Caco-2 (cell line): ENCODE measurements at regions not wholly inside any gene's neighbourhood (a gene's known extent, or its start where the extent isn't known, plus 50 kb on each side); places are given as distances from the start of the nearest gene placed in this dataset.

ENCODE experiments used
- BruUV-seq: library from RNA; stranded (reverse); fragments of 400-500 nt; replicated peaks from 2 replicates; lab custom pipeline; 2021; lab: Mats Ljungman, UMichigan
- CTCF ChIA-PET: fragments of 300-600 bp; sonication (Branson Sonifier 250); formaldehyde crosslinking; loops from one replicate; lab custom pipeline; 2022; ENCODE audit warnings: antibody characterized with exemption; lab: Charles Lee
- POLR2A ChIA-PET: fragments of 300-600 bp; sonication (Branson Sonifier 250); formaldehyde crosslinking; loops from one replicate; lab custom pipeline; 2022; ENCODE audit warnings: antibody characterized with exemption; lab: Charles Lee
- DNase-seq, 2 experiments: peaks; one replicate each; pipeline versions ENCODE4 v3.0.0 to v3.0.0-alpha.2; 2020 to 2022
- H3K27me3 ChIP-seq: replicated peaks from 2 replicates; pipeline ENCODE4 v1.6.0; 2011; ENCODE audit warnings: low read length; ENCODE audit not compliant: control insufficient read depth, insufficient read depth
- H3K36me3 ChIP-seq: 2 replicates; pipeline ENCODE4 v1.5.1; 2011; ENCODE audit warnings: low read length; ENCODE audit not compliant: control insufficient read depth, insufficient read depth
- H3K4me1 ChIP-seq: fragments of 250-450 bp; sonication (Bioruptor Pico); 2 replicates; pipeline ENCODE4 v1.5.1; 2020; ENCODE audit warnings: mild to moderate bottlenecking
- H3K4me3 ChIP-seq: 2 replicates; pipeline ENCODE4 v1.5.1; 2011; ENCODE audit warnings: low read depth, mild to moderate bottlenecking, control low read depth, low read length
- H3K9me3 ChIP-seq: fragments of 250-450 bp; sonication (Bioruptor Pico); 2 replicates; pipeline ENCODE4 v1.5.1; 2020; ENCODE audit warnings: mild to moderate bottlenecking, moderate library complexity
- H3K27ac Mint-ChIP-seq: one replicate; pipeline ENCODE4 v1.8.0; 2022; ENCODE audit warnings: mixed read lengths; ENCODE audit not compliant: unreplicated experiment
- H3K27me3 Mint-ChIP-seq: one replicate; pipeline ENCODE4 v1.8.0; 2022; ENCODE audit warnings: mixed read lengths; ENCODE audit not compliant: insufficient read depth, unreplicated experiment
- H3K36me3 Mint-ChIP-seq: one replicate; pipeline ENCODE4 v1.8.0; 2022; ENCODE audit warnings: mild to moderate bottlenecking, mixed read lengths; ENCODE audit not compliant: insufficient read depth, unreplicated experiment
- H3K4me1 Mint-ChIP-seq: one replicate; pipeline ENCODE4 v1.8.0; 2022; ENCODE audit warnings: low read depth, mixed read lengths; ENCODE audit not compliant: unreplicated experiment
- H3K4me3 Mint-ChIP-seq: one replicate; pipeline ENCODE4 v1.8.0; 2022; ENCODE audit warnings: mild to moderate bottlenecking, moderate library complexity, mixed read lengths; ENCODE audit not compliant: unreplicated experiment
- H3K9me3 Mint-ChIP-seq: one replicate; pipeline ENCODE4 v1.8.0; 2022; ENCODE audit warnings: mixed read lengths; ENCODE audit not compliant: unreplicated experiment
- intact Hi-C: fragments of 100-400 bp; cut with micrococcal nuclease; formaldehyde crosslinking; loops from one replicate; pipeline ENCODE4 v1.10.0; 2022; ENCODE audit not compliant: unreplicated experiment
- TF ChIP-seq, protein P1 (sequence below), 2 experiments: fragments of 200-600 bp in 1 of 2; IDR thresholded peaks; 1 replicate in 1 of 2; 2 replicates in 1 of 2; pipeline versions ENCODE4 v1.5.1 to v1.8.0; 2011 to 2022; ENCODE audit warnings: antibody characterized with exemption in 1 of 2, control low read depth in 1 of 2, inconsistent platforms in 1 of 2, low read depth in 1 of 2, low read length in 1 of 2, mild to moderate bottlenecking in 1 of 2, moderate library complexity in 1 of 2; ENCODE audit not compliant: insufficient read depth in 1 of 2, severe bottlenecking in 1 of 2, unreplicated experiment in 1 of 2

GRCh38 chr4:54567327-54567726 lies 90.4 kb upstream of the KIT start:
- Histone ChIP-seq H3K9me3 (no peaks in the 10 kb centered on the region), H3K36me3 (no peaks in the 10 kb centered on the region), H3K4me3 (no peak overlapping the region), H3K4me1 (peaks cover 9% of the 10 kb centered on the region), H3K27me3 (no peaks in the 10 kb centered on the region)
- Mint-ChIP-seq H3K36me3 (no peaks in the 10 kb centered on the region), H3K4me3 (no peak overlapping the region), H3K4me1 (peaks cover 19% of the 10 kb centered on the region), H3K27ac (no peak overlapping the region), H3K9me3 (no peaks in the 10 kb centered on the region), H3K27me3 (no peaks in the 10 kb centered on the region)
- CTCF ChIA-PET = no interaction called here
- DNase-seq = no peak
- TF ChIP-seq, protein P1, sequence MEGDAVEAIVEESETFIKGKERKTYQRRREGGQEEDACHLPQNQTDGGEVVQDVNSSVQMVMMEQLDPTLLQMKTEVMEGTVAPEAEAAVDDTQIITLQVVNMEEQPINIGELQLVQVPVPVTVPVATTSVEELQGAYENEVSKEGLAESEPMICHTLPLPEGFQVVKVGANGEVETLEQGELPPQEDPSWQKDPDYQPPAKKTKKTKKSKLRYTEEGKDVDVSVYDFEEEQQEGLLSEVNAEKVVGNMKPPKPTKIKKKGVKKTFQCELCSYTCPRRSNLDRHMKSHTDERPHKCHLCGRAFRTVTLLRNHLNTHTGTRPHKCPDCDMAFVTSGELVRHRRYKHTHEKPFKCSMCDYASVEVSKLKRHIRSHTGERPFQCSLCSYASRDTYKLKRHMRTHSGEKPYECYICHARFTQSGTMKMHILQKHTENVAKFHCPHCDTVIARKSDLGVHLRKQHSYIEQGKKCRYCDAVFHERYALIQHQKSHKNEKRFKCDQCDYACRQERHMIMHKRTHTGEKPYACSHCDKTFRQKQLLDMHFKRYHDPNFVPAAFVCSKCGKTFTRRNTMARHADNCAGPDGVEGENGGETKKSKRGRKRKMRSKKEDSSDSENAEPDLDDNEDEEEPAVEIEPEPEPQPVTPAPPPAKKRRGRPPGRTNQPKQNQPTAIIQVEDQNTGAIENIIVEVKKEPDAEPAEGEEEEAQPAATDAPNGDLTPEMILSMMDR (IDR thresholded peaks at IDR 0.05; ENCODE audit: insufficient read depth in 1 of 2, low read depth in 1 of 2, low read length in 1 of 2, severe bottlenecking in 1 of 2, unreplicated experiment in 1 of 2) = no peak
- intact Hi-C loops = no loop called here
- POLR2A ChIA-PET = no interaction called here
- no TSS peak for BruUV-seq

- TF ChIP-seq, protein P1 (IDR thresholded peaks at IDR 0.05; ENCODE audit: insufficient read depth in 1 of 2, low read depth in 1 of 2, low read length in 1 of 2, severe bottlenecking in 1 of 2, unreplicated experiment in 1 of 2) = no peak
- POLR2A ChIA-PET = no interaction called here
- Mint-ChIP-seq H3K4me3 (no peak overlapping the region), H3K9me3 (no peaks in the 10 kb centered on the region), H3K36me3 (no peaks in the 10 kb centered on the region), H3K27me3 (no peaks in the 10 kb centered on the region), H3K4me1 (peaks cover 19% of the 10 kb centered on the region), H3K27ac (no peak overlapping the region)
- DNase-seq = no peak
- intact Hi-C loops = no loop called here
- no peaks in the 10 kb centered on the region for H3K9me3 ChIP-seq
- BruUV-seq = no TSS peak
- H3K36me3 ChIP-seq = no peaks in the 10 kb centered on the region
- peaks cover 9% of the 10 kb centered on the region for H3K4me1 ChIP-seq
- H3K27me3 ChIP-seq = no peaks in the 10 kb centered on the region
- CTCF ChIA-PET = no interaction called here
- no peak overlapping the region for H3K4me3 ChIP-seq
Measured at GRCh38 chr4:54568184-54568583, 89.6 kb upstream of the KIT start.

GRCh38 chr4:54570822-54571221 lies 86.9 kb upstream of the KIT start:
- Histone ChIP-seq H3K36me3 (no peaks in the 10 kb centered on the region), H3K9me3 (no peaks in the 10 kb centered on the region), H3K4me3 (no peak overlapping the region), H3K4me1 (peaks cover 9% of the 10 kb centered on the region), H3K27me3 (no peaks in the 10 kb centered on the region)
- no peak for DNase-seq
- H3K27ac Mint-ChIP-seq = no peak overlapping the region
- CTCF ChIA-PET = no interaction called here
- intact Hi-C loops = no loop called here
- H3K36me3 Mint-ChIP-seq = no peaks in the 10 kb centered on the region
- no peaks in the 10 kb centered on the region for H3K27me3 Mint-ChIP-seq
- H3K4me3 Mint-ChIP-seq = no peak overlapping the region
- H3K9me3 Mint-ChIP-seq = no peaks in the 10 kb centered on the region
- BruUV-seq = no TSS peak
- H3K4me1 Mint-ChIP-seq = peaks cover 19% of the 10 kb centered on the region
- TF ChIP-seq, protein P1 (IDR thresholded peaks at IDR 0.05; ENCODE audit: insufficient read depth in 1 of 2, low read depth in 1 of 2, low read length in 1 of 2, severe bottlenecking in 1 of 2, unreplicated experiment in 1 of 2) = no peak
- POLR2A ChIA-PET = no interaction called here
